HepG2 (cell line): ENCODE measurements at regions not wholly inside any gene's neighbourhood (a gene's known extent, or its start where the extent isn't known, plus 50 kb on each side); places are given as distances from the start of the nearest gene placed in this dataset.

Experiments
- ATAC-seq: fragments of 200-7000 bp; cut with Tn5 transposase; 3 replicates; pipeline ENCODE4 v1.9.1; 2020; ENCODE audit warnings: mild to moderate bottlenecking, moderate library complexity
- BruUV-seq: library from RNA; stranded (reverse); fragments of 400-500 nt; replicated peaks from 2 replicates; lab custom pipeline; 2021; lab: Mats Ljungman, UMichigan
- CTCF ChIA-PET: fragments of 300-600 bp; formaldehyde crosslinking; extraction: SDS; loops from one replicate; lab custom pipeline; 2021; ENCODE audit warnings: low total read pairs, inconsistent platforms, low intra/inter-chr PET ratio; lab: Yijun Ruan, JAX
- POLR2A ChIA-PET: fragments of 350-600 bp; sonication (Branson Sonifier 250); formaldehyde crosslinking; loops from one replicate; lab custom pipeline; 2020; ENCODE audit warnings: antibody characterized with exemption, inconsistent platforms; lab: Yijun Ruan, JAX
- DNase-seq: peaks from one replicate; pipeline ENCODE4 v3.0.0-alpha.2; 2015; ENCODE audit warnings: low spot score
- FAIRE-seq: peaks from 3 replicates; lab custom pipeline; 2011; peaks lifted over from hg19 to GRCh38; lab: Jason Lieb, UNC
- H2AFZ ChIP-seq: one replicate; pipeline ENCODE4 v1.6.1; 2011; ENCODE audit warnings: low read length, inconsistent platforms
- H3K27ac ChIP-seq: fragments of 300-600 bp; 3 replicates; pipeline ENCODE4 v1.8.0; 2011; ENCODE audit warnings: mixed run types, mild to moderate bottlenecking, mixed read lengths, low read length, inconsistent platforms; ENCODE audit not compliant: insufficient read depth; ENCODE audit errors: extremely low read length
- H3K27me3 ChIP-seq, 2 experiments: fragments of 200-600 bp in 1 of 2; 2 replicates in 1 of 2; 3 replicates in 1 of 2; pipeline versions ENCODE4 v1.6.0 to v1.8.0; 2011; ENCODE audit warnings: low read length in 2 of 2, mild to moderate bottlenecking in 2 of 2, moderate library complexity in 2 of 2, inconsistent platforms in 1 of 2; ENCODE audit not compliant: insufficient read depth in 2 of 2, control insufficient read depth in 1 of 2
- H3K36me3 ChIP-seq, 2 experiments: fragments of 200-600 bp in 1 of 2; replicated peaks in 1 of 2; 2 replicates in 1 of 2; 3 replicates in 1 of 2; pipeline versions ENCODE4 v1.5.1 to v1.8.0; 2011; ENCODE audit warnings: low read length in 2 of 2, inconsistent platforms in 1 of 2; ENCODE audit not compliant: insufficient read depth in 2 of 2, control insufficient read depth in 1 of 2
- H3K4me1 ChIP-seq: 2 replicates; pipeline ENCODE4 v1.5.1; 2012; ENCODE audit warnings: low read length, inconsistent platforms; ENCODE audit not compliant: insufficient read depth
- H3K4me2 ChIP-seq: 2 replicates; pipeline ENCODE4 v1.6.0; 2011; ENCODE audit warnings: low read depth, low read length, inconsistent platforms
- H3K4me3 ChIP-seq, 3 experiments: fragments of 200-600 bp in 1 of 3; sonication (generic), shearing (Covaris generic) in 1 of 3; replicated peaks in 1 of 3; 2 replicates each; pipeline ENCODE4 v1.5.1; 2011 to 2016; ENCODE audit warnings: low read length in 3 of 3, inconsistent platforms in 2 of 3, low read depth in 2 of 3, mild to moderate bottlenecking in 2 of 3, control low read depth in 1 of 3, mixed read lengths in 1 of 3; ENCODE audit not compliant: insufficient read depth in 1 of 3
- H3K79me2 ChIP-seq: one replicate; pipeline ENCODE4 v1.6.1; 2011; ENCODE audit warnings: low read length, inconsistent platforms; ENCODE audit not compliant: insufficient read depth
- H3K9ac ChIP-seq: 2 replicates; pipeline ENCODE4 v1.6.0; 2011; ENCODE audit warnings: mild to moderate bottlenecking, low read depth, low read length, inconsistent platforms; ENCODE audit not compliant: insufficient read depth
- H3K9me3 ChIP-seq: 2 replicates; pipeline ENCODE4 v1.5.1; 2012; ENCODE audit warnings: mild to moderate bottlenecking, low read length
- H4K20me1 ChIP-seq: 2 replicates; pipeline ENCODE4 v1.6.0; 2011; ENCODE audit warnings: inconsistent platforms, mild to moderate bottlenecking, low read length, moderate library complexity; ENCODE audit not compliant: insufficient read depth
- KAT8 ChIP-seq: IDR thresholded peaks from 2 replicates; pipeline ENCODE4 v1.6.1; 2016; ENCODE audit warnings: missing genetic modification reagents, missing compliant biosample characterization
- NFRKB ChIP-seq: fragments of 450-650 bp; IDR thresholded peaks from 2 replicates; pipeline ENCODE4 v1.6.1; 2017
- NR3C1 ChIP-seq: sonication (generic); formaldehyde crosslinking; IDR thresholded peaks from 2 replicates; pipeline ENCODE4 v1.4.0; 2020; ENCODE audit warnings: missing genetic modification reagents
- RAD51 ChIP-seq: fragments of 450-650 bp; IDR thresholded peaks from 2 replicates; pipeline ENCODE4 v1.6.1; 2016; ENCODE audit warnings: borderline replicate concordance
- REPIN1 ChIP-seq: sonication (generic); formaldehyde crosslinking; IDR thresholded peaks from 2 replicates; pipeline ENCODE4 v1.8.0; 2022; ENCODE audit warnings: missing genetic modification reagents, low read depth, mild to moderate bottlenecking, borderline replicate concordance
- RORA ChIP-seq: sonication (generic); formaldehyde crosslinking; IDR thresholded peaks from 2 replicates; pipeline ENCODE4 v1.5.0; 2020; ENCODE audit warnings: mild to moderate bottlenecking, missing genetic modification reagents, moderate library complexity
- SIX4 ChIP-seq: sonication (generic); formaldehyde crosslinking; IDR thresholded peaks from 2 replicates; pipeline ENCODE4 v1.4.0; 2020; ENCODE audit warnings: missing genetic modification reagents
- SMYD3 ChIP-seq: sonication (generic); formaldehyde crosslinking; IDR thresholded peaks from 2 replicates; pipeline ENCODE4 v1.8.1; 2023; ENCODE audit warnings: mild to moderate bottlenecking, missing genetic modification reagents
- SP140L ChIP-seq: sonication (generic); formaldehyde crosslinking; IDR thresholded peaks from 2 replicates; pipeline ENCODE4 v1.4.0; 2020; ENCODE audit warnings: missing genetic modification reagents, borderline replicate concordance
- TARDBP ChIP-seq: sonication (generic); formaldehyde crosslinking; IDR thresholded peaks from 2 replicates; pipeline ENCODE4 v1.8.0; 2022; ENCODE audit warnings: mild to moderate bottlenecking, missing genetic modification reagents
- TCF7 ChIP-seq: sonication (generic); IDR thresholded peaks from 2 replicates; pipeline ENCODE4 v1.6.1; 2016; ENCODE audit warnings: antibody characterized with exemption, low read depth
- ZBTB44 ChIP-seq: sonication (generic); formaldehyde crosslinking; IDR thresholded peaks from 2 replicates; pipeline ENCODE4 v1.4.0; 2020; ENCODE audit warnings: missing genetic modification reagents
- ZFP62 ChIP-seq: sonication (generic); formaldehyde crosslinking; IDR thresholded peaks from 2 replicates; pipeline ENCODE4 v1.4.0; 2020; ENCODE audit warnings: missing genetic modification reagents
- ZMAT3 ChIP-seq: sonication (generic); formaldehyde crosslinking; conservative IDR thresholded peaks from 2 replicates; pipeline ENCODE4 v1.7.0; 2021; ENCODE audit warnings: missing genetic modification reagents
- ZNF383 ChIP-seq: sonication (generic); formaldehyde crosslinking; IDR thresholded peaks from 2 replicates; pipeline ENCODE4 v1.4.0; 2020; ENCODE audit warnings: missing genetic modification reagents, mild to moderate bottlenecking, borderline replicate concordance
- ZNF441 ChIP-seq: sonication (generic); formaldehyde crosslinking; IDR thresholded peaks from 2 replicates; pipeline ENCODE4 v1.7.0; 2021; ENCODE audit warnings: missing genetic modification reagents, borderline replicate concordance
- ZNF567 ChIP-seq: sonication (generic); formaldehyde crosslinking; IDR thresholded peaks from 2 replicates; pipeline ENCODE4 v1.8.1; 2023; ENCODE audit warnings: mild to moderate bottlenecking, missing genetic modification reagents, borderline replicate concordance
- ZNF678 ChIP-seq: sonication (generic); formaldehyde crosslinking; IDR thresholded peaks from 2 replicates; pipeline ENCODE4 v1.4.0; 2020; ENCODE audit warnings: mild to moderate bottlenecking, missing genetic modification reagents
- in situ Hi-C: cut with HindIII; loops from 2 replicates; pipeline ENCODE4 v1.10.0; 2017; ENCODE audit warnings: low pct_unique_long_range_greater_than_20kb; ENCODE audit not compliant: extremely low pct_ligation_motif_present
- intact Hi-C: fragments of 100-400 bp; cut with micrococcal nuclease; formaldehyde crosslinking; loops from one replicate; pipeline ENCODE4 v1.10.0; 2022; ENCODE audit not compliant: unreplicated experiment
- TF ChIP-seq, protein P1 (sequence below): sonication (generic); formaldehyde crosslinking; IDR thresholded peaks from 2 replicates; pipeline ENCODE4 v1.5.0; 2020; ENCODE audit warnings: missing genetic modification reagents

DNA sequence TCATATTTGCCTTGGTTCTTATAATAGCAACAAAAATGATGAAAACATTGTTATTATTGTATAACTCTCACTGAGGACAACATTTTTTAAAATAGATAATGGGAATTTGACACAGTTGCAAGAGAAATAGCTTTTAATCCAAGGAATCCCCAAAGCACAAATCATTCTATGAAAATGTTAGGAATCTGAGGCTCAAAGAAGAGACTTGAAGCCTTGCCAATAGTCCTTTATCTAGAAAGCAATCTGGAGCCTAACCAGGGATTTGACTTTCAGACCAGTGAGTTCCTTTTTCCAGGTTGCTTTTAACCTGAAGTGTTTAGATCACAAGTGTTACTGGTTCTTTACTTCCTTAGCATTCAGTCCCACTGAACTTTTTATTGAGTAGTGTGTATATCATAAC is 574.5 kb upstream of the ZEB2 start:
- no peak overlapping the region for H2AFZ ChIP-seq
- H3K4me3 ChIP-seq = no peak overlapping the region
- ATAC-seq = no peak
- H3K4me2 ChIP-seq = no peak overlapping the region
- H3K79me2 ChIP-seq = no peaks in the 10 kb centered on the region
- DNase-seq = no peak
- no peaks in the 10 kb centered on the region for H3K27me3 ChIP-seq
- intact Hi-C loops (no loop called here), in situ Hi-C loops (no loop called here)
- no peaks in the 10 kb centered on the region for H4K20me1 ChIP-seq
- no peak overlapping the region for H3K9ac ChIP-seq
- no peak overlapping the region for H3K27ac ChIP-seq
- ChIA-PET CTCF (no interaction called here), POLR2A (no interaction called here)
- H3K9me3 ChIP-seq = no peaks in the 10 kb centered on the region
- no TSS peak for BruUV-seq
- no peaks in the 10 kb centered on the region for H3K4me1 ChIP-seq
- FAIRE-seq = no peak
- no peaks in the 10 kb centered on the region for H3K36me3 ChIP-seq
- TF ChIP-seq SP140L (CRISPR knock-in tag) (no peak), REPIN1 (CRISPR knock-in tag) (no peak), ZMAT3 (no peak), TCF7 (no peak), KAT8 (CRISPR knock-in tag) (no peak), SIX4 (CRISPR knock-in tag) (no peak), TARDBP (no peak), NFRKB (no peak), RAD51 (no peak), ZNF383 (CRISPR knock-in tag) (no peak)
- TF ChIP-seq, all 625 proteins: peak for 0

GRCh38 chr2:145091967-145092366 is 572.0 kb upstream of the ZEB2 start:
- Histone ChIP-seq H3K27ac (no peak overlapping the region), H3K36me3 (no peaks in the 10 kb centered on the region), H3K4me3 (no peak overlapping the region), H3K9me3 (no peaks in the 10 kb centered on the region), H3K27me3 (no peaks in the 10 kb centered on the region), H2AFZ (no peak overlapping the region), H3K79me2 (no peaks in the 10 kb centered on the region), H3K4me2 (no peak overlapping the region), H4K20me1 (no peaks in the 10 kb centered on the region), H3K4me1 (no peaks in the 10 kb centered on the region), H3K9ac (no peak overlapping the region)
- ChIA-PET CTCF (no interaction called here), POLR2A (no interaction called here)
- TF ChIP-seq SMYD3 (CRISPR knock-in tag) = no peak
- no peak for TF ChIP-seq ZNF567 (CRISPR knock-in tag)
- TF ChIP-seq ZNF441 (CRISPR knock-in tag) = no peak
- TF ChIP-seq RORA (CRISPR knock-in tag) = no peak
- TF ChIP-seq, protein P1, sequence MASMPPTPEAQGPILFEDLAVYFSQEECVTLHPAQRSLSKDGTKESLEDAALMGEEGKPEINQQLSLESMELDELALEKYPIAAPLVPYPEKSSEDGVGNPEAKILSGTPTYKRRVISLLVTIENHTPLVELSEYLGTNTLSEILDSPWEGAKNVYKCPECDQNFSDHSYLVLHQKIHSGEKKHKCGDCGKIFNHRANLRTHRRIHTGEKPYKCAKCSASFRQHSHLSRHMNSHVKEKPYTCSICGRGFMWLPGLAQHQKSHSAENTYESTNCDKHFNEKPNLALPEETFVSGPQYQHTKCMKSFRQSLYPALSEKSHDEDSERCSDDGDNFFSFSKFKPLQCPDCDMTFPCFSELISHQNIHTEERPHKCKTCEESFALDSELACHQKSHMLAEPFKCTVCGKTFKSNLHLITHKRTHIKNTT (CRISPR knock-in tag) = no peak
- no peak for TF ChIP-seq ZBTB44 (CRISPR knock-in tag)
- TF ChIP-seq ZFP62 = no peak
- no peak for TF ChIP-seq NR3C1 (CRISPR knock-in tag)
- no peak for TF ChIP-seq ZNF678 (CRISPR knock-in tag)
- ATAC-seq = no peak
- intact Hi-C loops (no loop called here), in situ Hi-C loops (no loop called here)
- FAIRE-seq = no peak
- no peak for DNase-seq
- BruUV-seq = no TSS peak
